Stimulated activated effector memory CD8-positive, alpha-beta T cell treated with anti-CD3 and anti-CD28 coated beads, Interleukin-12 subunit alpha, Interleukin-12 subunit beta, amount 100 ng/mL, for 72 hours (primary cell): ENCODE measurements at regions not wholly inside any gene's neighbourhood (a gene's known extent, or its start where the extent isn't known, plus 50 kb on each side); places are given as distances from the start of the nearest gene placed in this dataset.
A peak's percentile ranks its signal among the peaks of the same experiment; 100 is the strongest.
"Not testable (repeated sequence)": the region's sequence is repeated elsewhere in the genome, so short reads cannot be mapped to it uniquely, and the experiment has no call there.

ENCODE experiments used
- ATAC-seq: fragments of 150-1000 bp; cut with Tn5 transposase; 2 replicates; pipeline ENCODE4 v1.10.0; 2021
- DNase-seq, 2 donors: peaks; one replicate each; pipeline ENCODE4 v3.0.0; 2021 to 2022; ENCODE audit warnings: low spot score in 2 of 2
- H3K27ac Mint-ChIP-seq: one replicate; pipeline ENCODE4 v1.8.0; 2022; ENCODE audit warnings: mild to moderate bottlenecking, mixed read lengths
- H3K36me3 Mint-ChIP-seq: one replicate; pipeline ENCODE4 v1.8.0; 2022; ENCODE audit warnings: mild to moderate bottlenecking, mixed read lengths
- H3K4me1 Mint-ChIP-seq: one replicate; pipeline ENCODE4 v1.8.0; 2022; ENCODE audit warnings: mixed read lengths
- H3K4me3 Mint-ChIP-seq: one replicate; pipeline ENCODE4 v1.8.0; 2022; ENCODE audit warnings: mild to moderate bottlenecking, mixed read lengths
- H3K9me3 Mint-ChIP-seq: one replicate; pipeline ENCODE4 v1.8.0; 2022; ENCODE audit warnings: mixed read lengths

DNA sequence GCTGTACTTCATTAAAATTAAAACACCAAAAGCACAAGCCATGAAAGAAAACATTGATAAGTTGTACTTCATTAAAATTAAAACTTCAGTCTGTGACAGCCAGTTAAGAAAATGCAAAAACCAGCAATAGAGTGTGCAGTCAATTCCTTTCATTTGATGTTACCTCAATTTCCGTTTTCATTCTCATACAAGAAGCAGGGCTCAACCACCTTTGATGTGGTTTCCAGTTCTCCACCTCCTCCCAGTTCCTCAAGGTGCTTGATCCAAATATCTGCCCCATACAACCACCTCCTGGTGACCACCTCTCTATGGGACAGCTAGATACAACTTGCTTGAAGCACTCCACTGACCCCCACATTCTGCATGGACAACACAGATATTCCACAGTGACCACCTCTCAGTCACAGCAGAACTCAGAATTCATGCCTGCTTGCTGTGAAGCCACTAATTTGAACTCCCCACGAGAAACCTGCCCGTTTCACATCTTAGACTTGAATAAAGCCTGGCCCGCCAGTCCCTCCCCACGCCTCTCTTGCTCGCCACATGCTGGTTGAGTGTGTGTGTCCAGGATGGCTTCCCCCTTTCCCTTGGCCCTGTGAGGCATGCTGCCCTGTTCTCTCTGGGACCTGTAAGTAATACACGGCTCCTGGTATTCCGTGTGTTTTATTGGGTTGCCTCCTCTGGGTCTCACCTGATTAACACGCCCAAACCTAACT lies 66.1 kb downstream of the FAM50B start:
- Mint-ChIP-seq H3K4me3 (peak overlapping the region; percentile 23), H3K9me3 (no peaks in the 10 kb centered on the region), H3K27ac (no peak overlapping the region), H3K36me3 (no peaks in the 10 kb centered on the region), H3K4me1 (peaks cover 22% of the 10 kb centered on the region)
- DNase-seq (peak in 1 of 2 donors; percentile 55), ATAC-seq (peak; percentile 73)

- Mint-ChIP-seq H3K4me3 (no peak overlapping the region), H3K4me1 (peaks cover 22% of the 10 kb centered on the region), H3K36me3 (no peaks in the 10 kb centered on the region), H3K9me3 (no peaks in the 10 kb centered on the region), H3K27ac (no peak overlapping the region)
- ATAC-seq = no peak
- no peak for DNase-seq
These were observed 67.0 kb downstream of the FAM50B start for GRCh38 chr6:3916211-3916610.

- not testable (repeated sequence) for ATAC-seq, DNase-seq, H3K9me3 Mint-ChIP-seq, H3K27ac Mint-ChIP-seq, H3K36me3 Mint-ChIP-seq, H3K4me3 Mint-ChIP-seq
- H3K4me1 Mint-ChIP-seq = peaks cover 22% of the 10 kb centered on the region
These were observed 67.6 kb downstream of the FAM50B start for GRCh38 chr6:3916749-3917148.

- no peaks in the 10 kb centered on the region for H3K36me3 Mint-ChIP-seq
- no peak overlapping the region for H3K27ac Mint-ChIP-seq
- DNase-seq = no peak
- peaks cover 22% of the 10 kb centered on the region for H3K4me1 Mint-ChIP-seq
- H3K9me3 Mint-ChIP-seq = no peaks in the 10 kb centered on the region
- no peak for ATAC-seq
- H3K4me3 Mint-ChIP-seq = no peak overlapping the region
These were observed 69.3 kb downstream of the FAM50B start for GRCh38 chr6:3918469-3918868.

- Mint-ChIP-seq H3K4me3 (no peak overlapping the region), H3K4me1 (peaks cover 18% of the 10 kb centered on the region), H3K27ac (no peak overlapping the region), H3K9me3 (no peaks in the 10 kb centered on the region), H3K36me3 (no peaks in the 10 kb centered on the region)
- no peak for ATAC-seq
- DNase-seq = no peak
These were observed 70.0 kb downstream of the FAM50B start for GRCh38 chr6:3919130-3919628.

GRCh38 chr6:3919849-3920248 lies 70.7 kb downstream of the FAM50B start:
- ATAC-seq (no peak), DNase-seq (no peak)
- peaks cover 14% of the 10 kb centered on the region for H3K4me1 Mint-ChIP-seq
- no peaks in the 10 kb centered on the region for H3K9me3 Mint-ChIP-seq
- H3K4me3 Mint-ChIP-seq = no peak overlapping the region
- no peak overlapping the region for H3K27ac Mint-ChIP-seq
- H3K36me3 Mint-ChIP-seq = no peaks in the 10 kb centered on the region

GRCh38 chr6:3920321-3920720 lies 71.1 kb downstream of the FAM50B start:
- Mint-ChIP-seq H3K27ac (no peak overlapping the region), H3K36me3 (no peaks in the 10 kb centered on the region), H3K9me3 (no peaks in the 10 kb centered on the region), H3K4me1 (peaks cover 10% of the 10 kb centered on the region), H3K4me3 (no peak overlapping the region)
- DNase-seq = no peak
- ATAC-seq = no peak

GRCh38 chr6:3921663-3922062 lies 72.5 kb downstream of the FAM50B start:
- no peak overlapping the region for H3K4me3 Mint-ChIP-seq
- ATAC-seq (no peak), DNase-seq (no peak)
- H3K9me3 Mint-ChIP-seq = no peaks in the 10 kb centered on the region
- no peaks in the 10 kb centered on the region for H3K4me1 Mint-ChIP-seq
- H3K27ac Mint-ChIP-seq = no peak overlapping the region
- no peaks in the 10 kb centered on the region for H3K36me3 Mint-ChIP-seq

GRCh38 chr6:3922619-3923018 lies 73.4 kb downstream of the FAM50B start:
- not testable (repeated sequence) for H3K4me1 Mint-ChIP-seq, H3K9me3 Mint-ChIP-seq, H3K4me3 Mint-ChIP-seq, H3K27ac Mint-ChIP-seq, DNase-seq, ATAC-seq, H3K36me3 Mint-ChIP-seq

GRCh38 chr6:3925223-3926149 lies 76.3 kb downstream of the FAM50B start:
- not testable (repeated sequence) for H3K4me1 Mint-ChIP-seq, ATAC-seq, DNase-seq, H3K9me3 Mint-ChIP-seq, H3K36me3 Mint-ChIP-seq, H3K4me3 Mint-ChIP-seq
- peak overlapping the region; percentile 8 for H3K27ac Mint-ChIP-seq

DNA sequence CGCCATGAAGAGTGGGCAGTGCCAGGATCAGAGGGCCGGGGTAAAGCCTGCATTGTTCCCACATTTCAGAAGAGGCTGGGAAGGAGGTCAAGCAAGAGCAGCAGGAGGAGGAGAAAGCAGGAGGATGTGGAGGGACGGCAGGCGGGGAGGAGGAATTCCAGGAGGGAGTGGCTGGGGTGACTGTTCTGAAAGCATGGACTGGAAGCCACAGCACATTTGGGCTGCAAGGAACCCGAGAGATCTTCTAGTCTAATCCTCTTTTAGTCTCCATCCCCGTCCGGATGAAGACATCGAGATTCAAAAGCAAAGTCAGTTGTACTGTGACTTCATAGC lies 76.9 kb downstream of the FAM50B start:
- no peaks in the 10 kb centered on the region for H3K36me3 Mint-ChIP-seq
- no peak overlapping the region for H3K4me3 Mint-ChIP-seq
- H3K27ac Mint-ChIP-seq = no peak overlapping the region
- no peak for ATAC-seq
- no peaks in the 10 kb centered on the region for H3K9me3 Mint-ChIP-seq
- H3K4me1 Mint-ChIP-seq = no peaks in the 10 kb centered on the region
- DNase-seq = no peak

DNA sequence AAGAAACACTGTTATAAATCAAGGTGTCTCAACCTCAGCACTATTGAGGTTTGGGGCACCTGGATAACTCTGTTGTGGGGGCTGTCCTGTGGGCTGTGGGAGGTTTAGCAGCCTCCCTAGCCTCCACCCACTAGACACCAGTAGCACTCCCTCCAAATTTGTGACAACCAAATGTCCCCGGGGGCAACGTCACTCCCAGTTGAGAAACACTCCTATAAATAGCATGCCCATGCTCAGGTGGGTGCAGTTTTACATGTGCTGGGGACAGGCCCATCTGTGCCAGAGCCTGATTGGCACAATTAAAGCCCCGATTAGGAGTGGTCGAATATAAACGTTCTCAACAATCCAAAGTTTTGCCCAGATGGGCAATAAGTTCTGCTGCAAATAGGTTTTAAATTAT lies 78.9 kb downstream of the FAM50B start:
- Mint-ChIP-seq H3K4me3 (no peak overlapping the region), H3K27ac (no peak overlapping the region), H3K4me1 (no peaks in the 10 kb centered on the region), H3K9me3 (no peaks in the 10 kb centered on the region), H3K36me3 (no peaks in the 10 kb centered on the region)
- DNase-seq (no peak), ATAC-seq (no peak)

GRCh38 chr6:3929281-3929798 lies 80.2 kb downstream of the FAM50B start:
- ATAC-seq = no peak
- Mint-ChIP-seq H3K27ac (no peak overlapping the region), H3K4me1 (no peaks in the 10 kb centered on the region), H3K36me3 (no peaks in the 10 kb centered on the region), H3K9me3 (no peaks in the 10 kb centered on the region), H3K4me3 (no peak overlapping the region)
- no peak for DNase-seq

- H3K27ac Mint-ChIP-seq = no peak overlapping the region
- no peak overlapping the region for H3K4me3 Mint-ChIP-seq
- ATAC-seq = no peak
- H3K9me3 Mint-ChIP-seq = no peaks in the 10 kb centered on the region
- H3K4me1 Mint-ChIP-seq = no peaks in the 10 kb centered on the region
- DNase-seq = no peak
- no peaks in the 10 kb centered on the region for H3K36me3 Mint-ChIP-seq
These were observed 88.3 kb downstream of the FAM50B start for GRCh38 chr6:3937438-3937837.

DNA sequence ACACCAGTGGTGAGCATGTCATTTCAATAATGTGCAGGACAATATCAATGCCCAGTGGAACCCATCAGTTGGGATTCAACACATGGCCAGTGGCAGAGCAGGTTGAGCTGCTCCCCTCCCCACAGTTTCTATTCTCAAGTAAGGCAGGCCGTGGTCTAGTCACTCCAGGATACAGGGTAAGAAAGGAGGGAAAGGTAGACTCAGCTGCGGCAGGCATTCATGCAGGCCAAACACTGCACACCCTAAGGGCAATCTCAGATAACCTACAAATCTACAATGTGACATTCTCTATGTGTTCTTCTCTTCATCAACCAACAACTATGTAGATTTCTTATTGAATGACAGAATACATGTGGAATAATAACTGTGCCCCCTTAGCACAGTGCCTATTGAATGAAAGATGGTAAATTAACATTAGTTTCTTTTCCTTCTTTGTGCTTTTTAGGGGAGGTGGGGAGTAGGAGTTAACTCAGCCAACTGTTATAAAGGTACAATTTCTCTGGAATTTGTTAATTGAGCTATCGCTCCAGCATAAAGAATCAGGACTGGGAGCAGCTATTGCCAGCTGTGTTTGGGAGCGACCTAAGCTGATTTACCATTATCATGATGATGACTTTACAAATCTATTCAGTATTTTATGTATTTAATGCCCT lies 89.7 kb downstream of the FAM50B start:
- Mint-ChIP-seq H3K27ac (no peak overlapping the region), H3K9me3 (no peaks in the 10 kb centered on the region), H3K36me3 (no peaks in the 10 kb centered on the region)

More for the DNA sequence above, 89.7 kb downstream of the FAM50B start:
- DNase-seq (no peak), ATAC-seq (no peak)
- H3K4me3 Mint-ChIP-seq = no peak overlapping the region
- no peaks in the 10 kb centered on the region for H3K4me1 Mint-ChIP-seq
